ENCODE measurements at regions not wholly inside any gene's neighbourhood (a gene's known extent, or its start where the extent isn't known, plus 50 kb on each side); places are given as distances from the start of the nearest gene placed in this dataset.

- no peak for TF ChIP-seq FOXM1 (IDR thresholded peaks at IDR 0.05; ENCODE audit: borderline replicate concordance)
- no peak for TF ChIP-seq BHLHE40 (IDR thresholded peaks at IDR 0.05; ENCODE audit: borderline replicate concordance)
- TF ChIP-seq FOXK2 (IDR thresholded peaks at IDR 0.05), result no peak
- no peak for TF ChIP-seq NFRKB (IDR thresholded peaks at IDR 0.05)
- no peak for TF ChIP-seq SP1 (IDR thresholded peaks at IDR 0.05)
- no peak for TF ChIP-seq L3MBTL2 (conservative IDR thresholded peaks at IDR 0.05)
- no peak for TF ChIP-seq SUZ12 (IDR thresholded peaks at IDR 0.05)
- no peak for TF ChIP-seq ELF4 (IDR thresholded peaks at IDR 0.05)
- TF ChIP-seq CTBP1 (IDR thresholded peaks at IDR 0.05; ENCODE audit: borderline replicate concordance), result no peak
- TF ChIP-seq TARDBP (IDR thresholded peaks at IDR 0.05), result no peak
- no peak for TF ChIP-seq FOXA1 (IDR thresholded peaks at IDR 0.05)
Observed at GRCh38 chr10:42690449-42691360, 52.3 kb upstream of the ZNF33B start.

All from HEK293T (cell line).